GM19395 (cell line): ENCODE measurements at regions not wholly inside any gene's neighbourhood (a gene's known extent, or its start where the extent isn't known, plus 50 kb on each side); places are given as distances from the start of the nearest gene placed in this dataset.
"Not testable (repeated sequence)": the region's sequence is repeated elsewhere in the genome, so short reads cannot be mapped to it uniquely, and the experiment has no call there.

Experiments used
- ATAC-seq: cut with Tn5 transposase; IDR thresholded peaks from one replicate; pipeline ENCODE4 v1.9.1; 2021; ENCODE audit warnings: mild to moderate bottlenecking, moderate library complexity; ENCODE audit not compliant: unreplicated experiment

GRCh38 chr16:63890723-63891122 lies 1231.1 kb downstream of the CDH11 start:
- ATAC-seq, result no peak

GRCh38 chr16:63890081-63890480 lies 1231.8 kb downstream of the CDH11 start:
- no peak for ATAC-seq

GRCh38 chr16:63883091-63883490 lies 1238.8 kb downstream of the CDH11 start:
- ATAC-seq, result no peak

GRCh38 chr16:63882576-63882975 lies 1239.3 kb downstream of the CDH11 start:
- ATAC-seq, result no peak

- ATAC-seq, result no peak
Measured at GRCh38 chr16:63880948-63881347, 1240.9 kb downstream of the CDH11 start.

GRCh38 chr16:63877401-63877800 lies 1244.5 kb downstream of the CDH11 start:
- no peak for ATAC-seq

- ATAC-seq, result no peak
Measured at GRCh38 chr16:63876103-63876502, 1245.8 kb downstream of the CDH11 start.

- not testable (repeated sequence) for ATAC-seq
Measured at GRCh38 chr16:63860700-63861099, 1261.2 kb downstream of the CDH11 start.

- no peak for ATAC-seq
Measured at GRCh38 chr16:63856537-63856936, 1265.3 kb downstream of the CDH11 start.

GRCh38 chr16:63850979-63851378 lies 1270.9 kb downstream of the CDH11 start:
- no peak for ATAC-seq

GRCh38 chr16:63841271-63841670 lies 1280.6 kb downstream of the CDH11 start:
- ATAC-seq, result no peak

- ATAC-seq, result no peak
Measured at GRCh38 chr16:63830061-63830460, 1291.8 kb downstream of the CDH11 start.

- ATAC-seq, result no peak
Measured at GRCh38 chr16:63822818-63823217, 1299.0 kb downstream of the CDH11 start.

GRCh38 chr16:63816276-63816675 lies 1305.6 kb downstream of the CDH11 start:
- no peak for ATAC-seq

GRCh38 chr16:63813862-63814261 lies 1308.0 kb downstream of the CDH11 start:
- no peak for ATAC-seq

- no peak for ATAC-seq
Measured at GRCh38 chr16:63808730-63809129, 1313.1 kb downstream of the CDH11 start.

- ATAC-seq, result no peak
Measured at GRCh38 chr16:63806794-63807506, 1314.9 kb downstream of the CDH11 start.

- no peak for ATAC-seq
Measured at GRCh38 chr16:63804126-63804525, 1317.7 kb downstream of the CDH11 start.

- no peak for ATAC-seq
Measured at GRCh38 chr16:63789603-63790002, 1332.3 kb downstream of the CDH11 start.

- no peak for ATAC-seq
Measured at GRCh38 chr16:63787014-63787413, 1334.8 kb downstream of the CDH11 start.

GRCh38 chr16:63785170-63785569 lies 1336.7 kb downstream of the CDH11 start:
- no peak for ATAC-seq

- ATAC-seq, result no peak
Measured at GRCh38 chr16:63776437-63776836, 1345.4 kb downstream of the CDH11 start.

GRCh38 chr16:63776034-63776433 lies 1345.8 kb downstream of the CDH11 start:
- ATAC-seq, result no peak
